Ureter (tissue), 1 donor: ENCODE measurements at regions not wholly inside any gene's neighbourhood (a gene's known extent, or its start where the extent isn't known, plus 50 kb on each side); places are given as distances from the start of the nearest gene placed in this dataset.
"Not testable (repeated sequence)": the region's sequence is repeated elsewhere in the genome, so short reads cannot be mapped to it uniquely, and the experiment has no call there.

Source experiments
- DNase-seq: peaks from one replicate; pipeline ENCODE4 v3.0.0-alpha.2; 2020; ENCODE audit warnings: low spot score
- donor health status: DM: yes; HTN: yes; CAD: no.

GRCh38 chr1:229152311-229152710 is 118.6 kb upstream of the RAB4A start:
- DNase-seq = no peak

- no peak for DNase-seq
Observed at GRCh38 chr1:229153955-229154548, 116.9 kb upstream of the RAB4A start.

GRCh38 chr1:229154811-229155210 is 116.1 kb upstream of the RAB4A start:
- DNase-seq = no peak

- no peak for DNase-seq
Observed at GRCh38 chr1:229155472-229155871, 115.4 kb upstream of the RAB4A start.

- DNase-seq = no peak
Observed at GRCh38 chr1:229156872-229157271, 114.0 kb upstream of the RAB4A start.

GRCh38 chr1:229157480-229157879 is 113.4 kb upstream of the RAB4A start:
- DNase-seq = no peak

- no peak for DNase-seq
Observed at GRCh38 chr1:229158341-229158921, 112.5 kb upstream of the RAB4A start.

- no peak for DNase-seq
Observed at GRCh38 chr1:229158927-229159326, 112.0 kb upstream of the RAB4A start.

- DNase-seq = no peak
Observed at GRCh38 chr1:229159668-229160544, 111.0 kb upstream of the RAB4A start.

- DNase-seq = peak; percentile 54
Observed at GRCh38 chr1:229161740-229162139, 109.2 kb upstream of the RAB4A start.

- DNase-seq = no peak
Observed at GRCh38 chr1:229162825-229163515, 107.9 kb upstream of the RAB4A start.

- DNase-seq = no peak
Observed at GRCh38 chr1:229164348-229164747, 106.6 kb upstream of the RAB4A start.

GRCh38 chr1:229164836-229165735 is 105.8 kb upstream of the RAB4A start:
- DNase-seq = no peak

GRCh38 chr1:229167318-229167717 is 103.6 kb upstream of the RAB4A start:
- no peak for DNase-seq

- no peak for DNase-seq
Observed at GRCh38 chr1:229169399-229169798, 101.5 kb upstream of the RAB4A start.

GRCh38 chr1:229170274-229170673 is 100.6 kb upstream of the RAB4A start:
- no peak for DNase-seq

- no peak for DNase-seq
Observed at GRCh38 chr1:229170778-229171505, 100.0 kb upstream of the RAB4A start.

GRCh38 chr1:229171934-229172333 is 99.0 kb upstream of the RAB4A start:
- DNase-seq = no peak

GRCh38 chr1:229173491-229174476 is 97.1 kb upstream of the RAB4A start:
- DNase-seq = not testable (repeated sequence)
